HG03066 (cell line): ENCODE measurements at regions not wholly inside any gene's neighbourhood (a gene's known extent, or its start where the extent isn't known, plus 50 kb on each side); places are given as distances from the start of the nearest gene placed in this dataset.
A peak's percentile ranks its signal among the peaks of the same experiment; 100 is the strongest.

Experiments used
- ATAC-seq: cut with Tn5 transposase; IDR thresholded peaks from one replicate; pipeline ENCODE4 v1.9.1; 2021; ENCODE audit warnings: low read depth; ENCODE audit not compliant: unreplicated experiment

DNA sequence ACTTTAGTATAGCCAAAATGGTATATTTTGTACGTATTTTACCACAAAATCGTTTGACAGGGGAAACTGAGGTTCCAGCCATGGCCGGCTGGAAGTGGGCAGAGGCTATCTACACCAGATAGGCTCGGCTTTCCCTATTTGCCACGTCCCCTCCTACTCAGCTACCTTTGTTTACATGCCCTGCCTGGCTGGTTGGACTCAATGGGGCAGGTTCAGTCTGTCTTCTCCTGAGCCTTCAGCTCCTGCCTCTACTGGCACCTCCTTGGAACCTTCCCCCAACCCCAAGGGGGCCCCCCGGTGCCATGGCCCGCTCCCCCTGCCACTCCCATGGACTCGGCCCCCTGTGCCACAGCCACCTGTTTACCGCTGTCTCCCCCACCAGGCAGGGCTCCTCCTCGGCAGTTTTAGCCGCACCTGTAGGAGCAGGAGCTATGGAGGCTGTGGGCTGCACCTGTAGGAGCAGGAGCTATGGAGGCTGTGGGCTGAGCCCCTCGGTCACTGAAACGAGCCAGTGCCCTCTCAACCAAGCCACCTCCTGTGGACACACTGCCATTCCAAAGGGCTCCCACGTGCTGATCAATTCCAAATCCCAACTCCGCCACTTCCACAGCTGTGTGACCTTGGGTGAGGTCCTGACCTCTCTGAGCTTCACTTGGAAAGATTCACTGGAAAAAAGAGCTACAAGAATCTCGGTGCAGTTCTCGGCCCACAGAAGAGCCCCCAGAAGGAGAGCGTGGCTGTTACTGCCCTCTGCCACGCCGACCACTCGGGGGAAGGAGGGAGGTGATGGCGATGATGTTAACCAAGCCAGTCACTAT lies 62.2 kb downstream of the NCOR2 start:
- no peak for ATAC-seq

DNA sequence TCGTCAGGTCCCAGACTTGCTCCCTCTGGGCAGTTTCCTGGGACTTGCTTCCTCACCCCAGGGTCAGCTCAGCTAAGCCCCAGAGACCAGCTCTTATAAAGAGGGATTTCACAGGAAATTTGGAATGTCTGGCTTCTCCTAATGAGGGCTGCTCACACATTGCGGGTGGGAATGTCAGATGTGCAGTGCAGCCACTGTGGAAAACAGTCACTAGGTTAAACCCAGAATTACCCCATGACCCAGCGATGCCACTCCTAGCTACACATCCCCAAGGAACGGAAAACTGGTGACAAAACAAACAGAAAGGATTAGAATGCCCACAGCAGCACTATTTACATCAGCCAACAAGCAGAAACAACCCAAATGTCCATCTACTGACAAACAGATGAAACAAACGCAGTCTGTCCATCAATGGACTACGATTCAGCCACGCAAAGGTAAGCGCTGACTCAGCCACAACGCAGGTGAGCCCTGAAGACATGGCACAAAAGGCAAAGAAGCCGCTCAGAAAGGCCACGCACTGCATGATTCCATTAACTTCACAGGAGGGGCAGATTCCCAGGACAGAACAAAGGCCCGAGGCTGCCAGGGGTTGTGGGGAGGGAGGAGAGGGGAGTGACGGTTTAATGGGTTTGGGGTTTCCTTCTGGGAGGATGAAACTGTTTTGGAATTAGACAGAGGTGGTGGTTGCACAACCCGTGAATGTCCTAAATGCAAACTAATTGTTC lies 63.0 kb downstream of the NCOR2 start:
- ATAC-seq = no peak

DNA sequence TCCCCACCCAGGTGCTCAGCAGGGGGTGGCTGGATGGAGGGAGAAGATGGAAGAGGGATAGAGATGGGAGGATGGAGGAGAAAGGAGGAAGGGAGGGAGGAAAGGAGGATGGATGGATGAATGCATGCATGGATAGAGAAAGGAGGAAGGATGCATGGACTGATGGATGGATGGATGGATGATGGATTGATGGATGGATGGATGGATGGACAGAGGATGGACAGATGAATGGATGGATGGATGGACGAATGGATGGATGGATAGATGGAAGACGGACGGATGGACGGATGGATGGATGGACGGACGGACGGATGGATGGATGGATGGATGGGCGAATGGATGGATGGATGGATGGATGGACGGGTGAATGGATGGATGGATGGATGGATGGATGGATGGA lies 64.1 kb downstream of the NCOR2 start:
- no peak for ATAC-seq

GRCh38 chr12:124502379-124502778 lies 65.0 kb downstream of the NCOR2 start:
- ATAC-seq = no peak

- ATAC-seq = no peak
These were observed 65.6 kb downstream of the NCOR2 start for GRCh38 chr12:124501827-124502226.

- ATAC-seq = no peak
These were observed 66.3 kb downstream of the NCOR2 start for GRCh38 chr12:124501112-124501561.

DNA sequence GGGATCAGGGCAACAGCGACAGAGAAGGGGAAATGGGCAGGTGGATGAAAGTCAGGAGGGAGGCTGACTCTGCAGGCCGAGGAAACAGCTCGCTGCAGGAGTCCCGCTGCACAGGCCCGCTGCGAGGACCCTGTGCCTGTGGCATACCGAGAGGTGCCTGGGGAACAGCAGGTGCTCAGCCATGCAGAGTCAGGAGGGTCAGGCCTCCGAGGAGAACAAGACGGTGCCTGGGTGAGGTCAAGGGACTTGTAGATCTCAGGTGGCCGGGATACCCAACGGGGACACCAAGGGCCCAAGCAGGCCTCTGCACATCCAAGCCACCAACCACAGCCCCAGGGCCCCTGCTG lies 67.5 kb downstream of the NCOR2 start:
- ATAC-seq = no peak

GRCh38 chr12:124499190-124499753 lies 68.1 kb downstream of the NCOR2 start:
- ATAC-seq = no peak

DNA sequence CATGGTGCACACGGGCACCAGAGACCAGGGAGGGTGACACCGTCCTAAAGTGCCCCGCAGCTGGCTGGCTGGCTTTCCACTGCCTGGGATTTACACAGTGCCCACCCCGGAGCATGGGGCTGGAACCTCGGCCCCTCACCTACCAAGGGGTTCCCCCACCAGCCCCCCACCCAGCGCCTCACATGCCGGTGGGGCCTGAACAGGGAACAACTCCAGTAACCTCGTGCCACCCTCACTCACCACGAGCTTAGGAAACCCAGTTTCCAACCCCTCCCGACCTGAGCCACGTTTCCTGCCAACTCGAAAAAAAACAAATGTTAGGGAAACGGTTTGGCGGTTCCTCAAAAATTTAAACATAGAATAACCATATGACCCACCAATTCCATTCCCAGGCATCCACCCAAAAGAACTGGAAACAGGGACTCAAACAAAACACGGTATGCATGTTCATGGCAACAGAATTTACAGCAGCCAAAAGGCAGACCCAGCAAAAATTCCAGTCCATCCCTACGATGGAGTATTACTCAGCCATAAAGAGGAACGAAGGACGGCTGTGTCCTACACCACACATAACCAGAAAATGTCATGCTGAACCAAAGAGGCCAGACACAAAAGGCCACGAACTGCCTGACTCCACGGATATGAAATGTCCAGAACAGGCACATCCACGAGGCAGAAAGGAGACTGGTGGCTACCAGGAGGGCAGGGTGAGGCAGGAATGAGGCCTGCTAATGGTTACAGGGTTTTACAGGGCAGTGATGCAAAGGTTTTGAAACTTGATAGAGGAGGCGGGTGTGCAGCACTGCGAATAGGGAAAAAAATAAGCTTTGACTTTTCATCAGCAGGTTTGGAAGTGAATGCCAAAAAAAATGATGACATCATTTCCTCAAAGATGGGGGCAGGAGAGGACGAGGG lies 68.9 kb downstream of the NCOR2 start:
- no peak for ATAC-seq

GRCh38 chr12:124497658-124498057 lies 69.8 kb downstream of the NCOR2 start:
- no peak for ATAC-seq

- ATAC-seq = no peak
These were observed 70.4 kb downstream of the NCOR2 start for GRCh38 chr12:124497039-124497438.

DNA sequence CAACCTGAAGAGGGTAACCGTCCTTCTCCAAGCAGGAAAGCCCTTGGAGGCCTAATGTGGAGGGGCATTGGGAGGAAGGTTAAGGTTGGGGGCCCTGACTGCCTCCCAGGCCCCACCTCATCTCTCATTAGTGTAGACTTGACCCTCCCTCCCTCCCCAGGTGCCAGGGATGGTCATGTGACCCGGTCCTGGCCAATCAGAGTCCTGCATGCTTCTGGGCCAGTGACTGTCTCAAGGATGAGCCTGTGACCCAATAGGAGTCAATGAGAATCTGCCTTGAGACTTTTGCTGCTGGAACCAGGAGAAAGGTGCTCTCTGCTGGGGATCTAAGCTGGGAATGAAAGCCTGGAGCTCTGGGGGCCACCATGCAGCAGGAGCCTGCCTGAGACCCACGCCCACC lies 70.8 kb downstream of the NCOR2 start:
- no peak for ATAC-seq

- ATAC-seq = no peak
These were observed 72.0 kb downstream of the NCOR2 start for GRCh38 chr12:124495194-124495983.

GRCh38 chr12:124494751-124495129 lies 72.7 kb downstream of the NCOR2 start:
- no peak for ATAC-seq

GRCh38 chr12:124493809-124494750 lies 73.3 kb downstream of the NCOR2 start:
- peak; percentile 93 for ATAC-seq

- ATAC-seq = no peak
These were observed 74.3 kb downstream of the NCOR2 start for GRCh38 chr12:124492879-124493808.

DNA sequence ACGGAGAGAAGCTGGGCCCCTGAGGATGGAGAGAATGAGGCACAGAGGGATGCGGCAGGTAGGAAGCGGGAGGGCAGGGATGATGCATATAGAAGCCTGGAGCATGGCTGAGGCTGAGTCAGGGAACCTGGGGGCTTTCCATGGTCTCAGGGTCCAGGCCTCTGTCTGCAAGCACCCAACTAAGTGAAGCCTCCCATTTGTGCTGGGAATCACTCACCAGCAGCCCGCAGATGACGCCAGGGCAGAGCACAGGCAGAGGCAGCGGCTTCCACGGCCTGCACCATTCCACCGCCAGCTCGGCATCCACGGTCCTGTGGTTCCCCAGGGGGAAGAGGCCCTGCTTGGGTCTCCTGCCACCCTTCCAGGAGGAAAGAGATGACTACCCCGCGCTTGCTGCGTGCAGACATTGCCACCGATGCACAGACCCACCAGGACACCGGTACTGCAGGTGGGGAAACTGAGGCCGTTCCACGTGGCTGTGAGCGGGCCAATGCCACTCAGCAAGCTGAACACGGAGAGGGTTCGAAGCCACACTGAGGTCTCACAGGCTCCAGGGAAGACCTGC lies 75.5 kb downstream of the NCOR2 start:
- ATAC-seq = no peak
